DOHH2 (cell line): ENCODE measurements at regions not wholly inside any gene's neighbourhood (a gene's known extent, or its start where the extent isn't known, plus 50 kb on each side); places are given as distances from the start of the nearest gene placed in this dataset.
"Not testable (repeated sequence)": the region's sequence is repeated elsewhere in the genome, so short reads cannot be mapped to it uniquely, and the experiment has no call there.

ENCODE experiments used
- H3F3A ChIP-seq: fragments of 200-600 bp; sonication (generic), shearing (Covaris generic); 2 replicates; pipeline ENCODE4 v1.6.0; 2016; ENCODE audit warnings: antibody characterized with exemption, mild to moderate bottlenecking; ENCODE audit not compliant: control insufficient read depth, insufficient read depth
- H3K27ac ChIP-seq: fragments of 200-600 bp; sonication (generic); 2 replicates; pipeline ENCODE4 v1.5.1; 2014; ENCODE audit warnings: low read depth, mild to moderate bottlenecking, low read length, moderate library complexity
- H3K27me3 ChIP-seq: fragments of 200-600 bp; sonication (generic); 2 replicates; pipeline ENCODE4 v1.6.1; 2014; ENCODE audit warnings: mild to moderate bottlenecking, low read length, mixed read lengths; ENCODE audit not compliant: control insufficient read depth
- H3K36me3 ChIP-seq: fragments of 200-600 bp; sonication (generic); 2 replicates; pipeline ENCODE4 v1.6.1; 2014; ENCODE audit warnings: mild to moderate bottlenecking, low read length, moderate library complexity, mixed read lengths; ENCODE audit not compliant: control insufficient read depth
- H3K4me1 ChIP-seq: fragments of 200-600 bp; sonication (generic); 2 replicates; pipeline ENCODE4 v1.6.1; 2014; ENCODE audit warnings: mild to moderate bottlenecking, low read length, mixed read lengths; ENCODE audit not compliant: control insufficient read depth
- H3K4me2 ChIP-seq: fragments of 200-600 bp; sonication (generic); 2 replicates; pipeline ENCODE4 v1.6.0; 2014; ENCODE audit warnings: mild to moderate bottlenecking, low read length, moderate library complexity
- H3K4me3 ChIP-seq: fragments of 200-600 bp; sonication (generic); 2 replicates; pipeline ENCODE4 v1.5.1; 2014; ENCODE audit warnings: mild to moderate bottlenecking, low read length, mixed read lengths
- H3K79me2 ChIP-seq: fragments of 200-600 bp; sonication (generic); 2 replicates; pipeline ENCODE4 v1.6.1; 2014; ENCODE audit warnings: mild to moderate bottlenecking, low read length, mixed read lengths; ENCODE audit not compliant: control insufficient read depth
- H3K9me2 ChIP-seq: fragments of 200-600 bp; sonication (generic); replicated peaks from 2 replicates; pipeline ENCODE4 v1.6.1; 2014; ENCODE audit warnings: mild to moderate bottlenecking, low read length, mixed read lengths; ENCODE audit not compliant: control insufficient read depth
- H3K9me3 ChIP-seq: fragments of 200-600 bp; sonication (generic); 2 replicates; pipeline ENCODE4 v1.6.1; 2014; ENCODE audit warnings: antibody characterized with exemption, low read length, mixed read lengths; ENCODE audit not compliant: control insufficient read depth, insufficient read depth
- H4K20me1 ChIP-seq: fragments of 200-600 bp; sonication (generic); 2 replicates; pipeline ENCODE4 v1.6.0; 2014; ENCODE audit warnings: low read depth, mild to moderate bottlenecking, antibody characterized with exemption, low read length, moderate library complexity; ENCODE audit not compliant: control insufficient read depth, insufficient read depth
- CTCF ChIP-seq: fragments of 200-600 bp; sonication (generic); IDR thresholded peaks from one replicate; pipeline ENCODE4 v1.5.1; 2014; ENCODE audit warnings: antibody characterized with exemption, mild to moderate bottlenecking, low read depth, low read length; ENCODE audit not compliant: poor library complexity, severe bottlenecking
- EZH2phosphoT487 ChIP-seq: fragments of 200-600 bp; sonication (generic); IDR thresholded peaks from 2 replicates; pipeline ENCODE4 v1.6.1; 2017; ENCODE audit warnings: borderline replicate concordance, mild to moderate bottlenecking, antibody characterized with exemption, low read length, moderate library complexity, mixed read lengths

GRCh38 chr5:125455041-125455440 lies 708.6 kb upstream of the ZNF608 start:
- no peaks in the 10 kb centered on the region for H3K4me1 ChIP-seq
- H3K9me2 ChIP-seq = no peaks in the 10 kb centered on the region
- no peak overlapping the region for H3K4me2 ChIP-seq
- H3K9me3 ChIP-seq = no peaks in the 10 kb centered on the region; the same call in 1 of the 2 replicates
- no peaks in the 10 kb centered on the region for H3F3A ChIP-seq
- H3K27ac ChIP-seq = no peak overlapping the region
- TF ChIP-seq EZH2phosphoT487 (no peak), CTCF (no peak)
- no peaks in the 10 kb centered on the region for H4K20me1 ChIP-seq
- no peak overlapping the region for H3K4me3 ChIP-seq
- H3K27me3 ChIP-seq = no peaks in the 10 kb centered on the region
- H3K79me2 ChIP-seq = no peaks in the 10 kb centered on the region
- H3K36me3 ChIP-seq = no peaks in the 10 kb centered on the region

- H3F3A ChIP-seq, H3K4me2 ChIP-seq, H3K9me2 ChIP-seq, H3K4me3 ChIP-seq, H3K79me2 ChIP-seq, H3K27me3 ChIP-seq, H3K36me3 ChIP-seq, H3K9me3 ChIP-seq, H3K4me1 ChIP-seq, H4K20me1 ChIP-seq, H3K27ac ChIP-seq: not testable (repeated sequence)
Measured at GRCh38 chr5:125456005-125456404, 709.6 kb upstream of the ZNF608 start.

- no peak overlapping the region for H3K4me2 ChIP-seq
- H3F3A ChIP-seq = no peaks in the 10 kb centered on the region
- H3K27ac ChIP-seq = no peak overlapping the region
- H3K27me3 ChIP-seq = no peaks in the 10 kb centered on the region
- no peaks in the 10 kb centered on the region for H4K20me1 ChIP-seq
- H3K79me2 ChIP-seq = no peaks in the 10 kb centered on the region
- H3K9me2 ChIP-seq = no peaks in the 10 kb centered on the region
- no peaks in the 10 kb centered on the region; the same call in 1 of the 2 replicates for H3K9me3 ChIP-seq
- no peak overlapping the region for H3K4me3 ChIP-seq
- H3K4me1 ChIP-seq = no peaks in the 10 kb centered on the region
- H3K36me3 ChIP-seq = no peaks in the 10 kb centered on the region
- TF ChIP-seq CTCF (no peak), EZH2phosphoT487 (no peak)
Measured at GRCh38 chr5:125457617-125458016, 711.2 kb upstream of the ZNF608 start.

- not testable (repeated sequence) for H3F3A ChIP-seq, H3K4me3 ChIP-seq, H4K20me1 ChIP-seq, H3K27me3 ChIP-seq, H3K27ac ChIP-seq, H3K36me3 ChIP-seq, H3K4me1 ChIP-seq, H3K9me3 ChIP-seq, H3K79me2 ChIP-seq, H3K4me2 ChIP-seq, H3K9me2 ChIP-seq
Measured at GRCh38 chr5:125458949-125459348, 712.5 kb upstream of the ZNF608 start.
